GM08714 (cell line): ENCODE measurements at regions not wholly inside any gene's neighbourhood (a gene's known extent, or its start where the extent isn't known, plus 50 kb on each side); places are given as distances from the start of the nearest gene placed in this dataset.

Experiments used
- H3K4me3 ChIP-seq: fragments of 200-500 bp; sonication (Bioruptor generic); 2 replicates; pipeline ENCODE4 v1.5.1; 2014; ENCODE audit warnings: mild to moderate bottlenecking, low read length, inconsistent platforms
- ZNF274 ChIP-seq: IDR thresholded peaks from 2 replicates; pipeline ENCODE4 v1.6.1; 2012; ENCODE audit warnings: mild to moderate bottlenecking, low read depth, low read length

- H3K4me3 ChIP-seq, result no peak overlapping the region
- no peak for TF ChIP-seq ZNF274
These were observed 335.4 kb upstream of the MGMT start for GRCh38 chr10:129131457-129132132.

DNA sequence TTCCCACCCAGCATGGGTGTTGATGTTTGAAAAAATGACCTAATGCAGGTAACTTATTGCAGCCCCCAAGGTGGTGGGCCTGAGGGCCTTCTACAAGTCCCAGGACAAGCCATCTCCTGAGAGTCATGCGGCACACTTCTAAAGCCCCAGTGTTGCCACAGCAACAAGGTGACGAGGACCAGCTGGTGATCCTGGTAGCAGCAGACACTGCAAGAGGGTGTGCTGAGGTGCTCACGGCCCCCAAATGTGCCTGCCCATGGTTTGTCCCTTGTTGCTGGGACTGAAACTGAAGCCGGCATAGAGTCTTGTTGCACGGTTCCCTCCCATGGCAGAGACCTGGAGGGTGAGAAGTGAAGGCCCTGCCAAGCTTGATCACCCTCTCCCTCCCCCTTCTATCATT is 333.2 kb upstream of the MGMT start:
- H3K4me3 ChIP-seq, result no peak overlapping the region
- TF ChIP-seq ZNF274, result no peak

DNA sequence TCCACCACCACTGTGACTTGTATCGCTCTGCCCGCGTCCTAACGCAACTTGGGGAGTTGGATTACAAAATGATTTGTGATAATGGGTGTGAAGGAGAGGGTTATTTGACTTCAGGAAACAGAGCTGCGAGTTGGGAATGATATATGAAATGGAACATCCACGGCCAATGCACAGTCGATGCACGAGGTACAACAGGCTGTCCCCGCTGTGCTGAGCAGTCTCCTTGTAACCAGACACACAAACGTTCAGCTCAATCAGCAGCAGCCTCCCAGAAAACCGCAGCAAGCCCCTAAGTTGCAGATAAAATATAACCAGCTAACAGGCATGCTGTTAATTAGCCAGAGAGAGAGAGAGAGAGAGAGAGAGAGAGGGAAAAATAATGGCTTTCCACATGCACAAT is 332.7 kb upstream of the MGMT start:
- no peak for TF ChIP-seq ZNF274
- no peak overlapping the region for H3K4me3 ChIP-seq

GRCh38 chr10:129135624-129136023 is 331.4 kb upstream of the MGMT start:
- H3K4me3 ChIP-seq, result no peak overlapping the region
- no peak for TF ChIP-seq ZNF274

- no peak for TF ChIP-seq ZNF274
- no peak overlapping the region for H3K4me3 ChIP-seq
These were observed 331.0 kb upstream of the MGMT start for GRCh38 chr10:129136074-129136473.

GRCh38 chr10:129136951-129137350 is 330.1 kb upstream of the MGMT start:
- no peak overlapping the region for H3K4me3 ChIP-seq
- no peak for TF ChIP-seq ZNF274

GRCh38 chr10:129140921-129141885 is 325.8 kb upstream of the MGMT start:
- no peak for TF ChIP-seq ZNF274

DNA sequence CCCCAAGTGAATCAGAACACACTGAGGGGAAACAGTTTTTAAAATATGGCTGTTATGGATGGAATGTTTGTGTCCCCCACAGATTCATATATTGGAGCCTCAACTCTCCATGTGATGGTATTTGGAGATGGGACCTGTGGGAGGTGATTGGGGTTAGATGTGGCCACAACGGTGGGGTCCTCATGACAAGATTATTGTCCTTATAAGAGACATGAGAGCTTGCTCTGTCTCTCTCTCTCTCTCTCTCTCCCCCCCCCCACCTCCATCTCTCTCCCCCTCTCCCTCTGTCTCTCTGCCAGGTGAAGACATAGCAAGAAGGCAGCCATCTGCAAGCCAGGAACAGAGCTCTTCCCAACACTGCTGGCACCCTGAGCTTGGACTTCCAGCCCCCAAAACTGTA is 315.8 kb upstream of the MGMT start:
- TF ChIP-seq ZNF274, result no peak
- H3K4me3 ChIP-seq, result no peak overlapping the region

More at GRCh38 chr10:129140921-129141885, 325.8 kb upstream of the MGMT start:
- H3K4me3 ChIP-seq, result no peak overlapping the region

- no peak for TF ChIP-seq ZNF274
- H3K4me3 ChIP-seq, result no peak overlapping the region
These were observed 310.6 kb upstream of the MGMT start for GRCh38 chr10:129156406-129156805.

- H3K4me3 ChIP-seq, result no peak overlapping the region
- no peak for TF ChIP-seq ZNF274
These were observed 309.9 kb upstream of the MGMT start for GRCh38 chr10:129157185-129157584.

- TF ChIP-seq ZNF274, result no peak
These were observed 305.9 kb upstream of the MGMT start for GRCh38 chr10:129161150-129161549.

DNA sequence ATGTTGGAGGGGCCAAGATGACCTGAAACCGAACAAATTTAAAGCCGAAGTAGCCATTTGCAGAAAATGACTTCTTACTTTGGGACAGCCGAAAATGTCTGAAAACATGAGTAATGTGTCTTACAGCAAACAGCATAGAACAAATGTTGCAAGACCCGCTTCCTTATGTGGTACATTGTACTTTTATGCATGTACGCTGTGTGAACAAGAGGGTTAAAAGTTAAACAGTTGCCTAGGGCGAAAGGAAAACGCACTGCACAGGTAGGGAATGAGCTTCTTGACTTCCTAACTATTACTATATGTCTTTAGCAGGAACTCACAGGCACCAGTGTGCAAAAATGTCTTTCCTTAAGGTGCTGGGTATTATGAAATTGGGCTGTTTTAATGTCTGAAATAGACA is 303.5 kb upstream of the MGMT start:
- no peak overlapping the region for H3K4me3 ChIP-seq
- TF ChIP-seq ZNF274, result no peak

More at GRCh38 chr10:129161150-129161549, 305.9 kb upstream of the MGMT start:
- H3K4me3 ChIP-seq, result no peak overlapping the region

DNA sequence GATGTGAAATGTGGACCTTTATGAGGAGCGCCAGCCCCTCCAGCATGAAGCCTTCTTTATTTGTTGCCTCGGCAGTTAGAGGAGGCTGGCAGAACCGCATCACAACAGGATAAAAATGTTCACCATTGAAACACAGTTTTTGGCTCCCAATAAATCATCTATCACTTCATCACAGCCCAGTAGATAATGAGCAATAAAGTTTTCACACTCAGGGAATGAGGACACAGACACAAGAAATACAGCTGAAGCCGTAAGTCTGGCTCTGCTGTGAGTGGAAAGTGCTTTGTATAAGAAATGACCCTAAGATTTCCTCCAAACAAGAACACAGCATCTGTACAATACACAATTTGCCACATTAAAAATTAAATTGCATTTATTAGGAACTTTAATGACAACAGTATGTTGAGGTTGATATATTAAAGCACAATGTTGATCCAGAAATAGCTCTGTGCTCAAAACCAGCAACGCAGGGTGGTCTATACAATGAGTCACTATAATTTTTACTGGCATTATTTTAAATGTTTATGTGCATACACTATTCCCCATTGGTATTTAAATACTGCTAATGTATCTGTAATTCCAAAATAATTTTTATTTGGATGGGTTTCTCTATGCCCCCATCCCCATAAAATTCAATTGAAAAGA is 301.8 kb upstream of the MGMT start:
- no peak for TF ChIP-seq ZNF274

DNA sequence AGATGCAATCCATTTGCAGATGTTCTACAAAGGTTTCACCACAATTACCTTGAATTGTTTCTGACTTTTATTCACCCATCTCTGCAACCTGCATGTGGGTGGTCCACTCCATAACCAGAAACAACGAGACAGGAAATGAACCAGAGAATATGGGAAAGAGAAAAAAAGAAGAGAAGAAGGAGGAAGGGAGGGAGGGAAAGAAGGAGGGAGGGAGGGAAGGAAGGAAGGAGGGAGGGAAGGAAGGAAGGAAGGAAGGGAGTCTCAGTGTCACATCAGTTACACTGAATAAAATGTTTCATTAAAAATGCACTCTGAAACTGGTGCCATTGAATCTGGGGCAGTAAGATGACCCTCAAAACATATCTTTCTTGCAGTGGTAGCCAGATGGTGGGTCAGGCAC is 301.3 kb upstream of the MGMT start:
- no peak overlapping the region for H3K4me3 ChIP-seq
- TF ChIP-seq ZNF274, result no peak

More for the DNA sequence above, 301.8 kb upstream of the MGMT start:
- H3K4me3 ChIP-seq, result no peak overlapping the region
